IPS-18a (cell line): ENCODE measurements at regions not wholly inside any gene's neighbourhood (a gene's known extent, or its start where the extent isn't known, plus 50 kb on each side); places are given as distances from the start of the nearest gene placed in this dataset.
"Not testable (repeated sequence)": the region's sequence is repeated elsewhere in the genome, so short reads cannot be mapped to it uniquely, and the experiment has no call there.

Experiments used
- H3K27ac ChIP-seq: one replicate; pipeline ENCODE4 v1.5.1; 2013; ENCODE audit warnings: low read length
- H3K27me3 ChIP-seq: one replicate; pipeline ENCODE4 v1.6.1; 2013; ENCODE audit warnings: mild to moderate bottlenecking, low read length; ENCODE audit not compliant: control insufficient read depth, insufficient read depth
- H3K36me3 ChIP-seq: one replicate; pipeline ENCODE4 v1.6.1; 2013; ENCODE audit warnings: low read depth, low read length; ENCODE audit not compliant: control insufficient read depth
- H3K4me1 ChIP-seq: one replicate; pipeline ENCODE4 v1.6.1; 2013; ENCODE audit warnings: low read depth, low read length; ENCODE audit not compliant: control insufficient read depth
- H3K4me3 ChIP-seq: one replicate; pipeline ENCODE4 v1.5.1; 2013; ENCODE audit warnings: low read length
- H3K9ac ChIP-seq: one replicate; pipeline ENCODE4 v1.6.1; 2013; ENCODE audit warnings: mild to moderate bottlenecking, low read length, moderate library complexity
- H3K9me3 ChIP-seq: one replicate; pipeline ENCODE4 v1.6.1; 2013; ENCODE audit warnings: low read depth, low read length; ENCODE audit not compliant: control insufficient read depth

GRCh38 chr3:198096015-198096414, 136.0 kb downstream of the LMLN start:
- no peak overlapping the region for H3K4me3 ChIP-seq
- H3K36me3 ChIP-seq, result no peaks in the 10 kb centered on the region
- H3K27me3 ChIP-seq, result peaks cover 5% of the 10 kb centered on the region
- H3K27ac ChIP-seq, result no peak overlapping the region
- no peaks in the 10 kb centered on the region for H3K9me3 ChIP-seq
- no peak overlapping the region for H3K9ac ChIP-seq
- H3K4me1 ChIP-seq, result no peaks in the 10 kb centered on the region

- H3K9ac ChIP-seq, result no peak overlapping the region
- H3K36me3 ChIP-seq, result no peaks in the 10 kb centered on the region
- H3K27ac ChIP-seq, result no peak overlapping the region
- H3K27me3 ChIP-seq, result peaks cover 3% of the 10 kb centered on the region
- H3K4me3 ChIP-seq, result no peak overlapping the region
- H3K4me1 ChIP-seq, result no peaks in the 10 kb centered on the region
- H3K9me3 ChIP-seq, result no peaks in the 10 kb centered on the region
Observed at GRCh38 chr3:198097048-198097447, 137.0 kb downstream of the LMLN start.

GRCh38 chr3:198098661-198099081, 138.7 kb downstream of the LMLN start:
- H3K36me3 ChIP-seq, H3K4me1 ChIP-seq, H3K4me3 ChIP-seq, H3K27ac ChIP-seq, H3K9me3 ChIP-seq, H3K9ac ChIP-seq, H3K27me3 ChIP-seq: not testable (repeated sequence)

- H3K27ac ChIP-seq, H3K9ac ChIP-seq, H3K4me1 ChIP-seq, H3K36me3 ChIP-seq, H3K9me3 ChIP-seq, H3K4me3 ChIP-seq, H3K27me3 ChIP-seq: not testable (repeated sequence)
Observed at GRCh38 chr3:198103070-198103469, 143.1 kb downstream of the LMLN start.

GRCh38 chr3:198106265-198106664, 146.2 kb downstream of the LMLN start:
- Histone ChIP-seq H3K9me3 (no peaks in the 10 kb centered on the region), H3K36me3 (no peaks in the 10 kb centered on the region), H3K27me3 (peaks cover 13% of the 10 kb centered on the region), H3K27ac (no peak overlapping the region), H3K4me3 (no peak overlapping the region), H3K4me1 (peaks cover 4% of the 10 kb centered on the region), H3K9ac (no peak overlapping the region)

- H3K27ac ChIP-seq, result no peak overlapping the region
- no peaks in the 10 kb centered on the region for H3K9me3 ChIP-seq
- H3K27me3 ChIP-seq, result peaks cover 31% of the 10 kb centered on the region
- H3K36me3 ChIP-seq, result no peaks in the 10 kb centered on the region
- no peak overlapping the region for H3K4me3 ChIP-seq
- H3K9ac ChIP-seq, result no peak overlapping the region
- peaks cover 4% of the 10 kb centered on the region for H3K4me1 ChIP-seq
Observed at GRCh38 chr3:198107840-198108734, 148.1 kb downstream of the LMLN start.

- H3K27ac ChIP-seq, result no peak overlapping the region
- H3K36me3 ChIP-seq, result no peaks in the 10 kb centered on the region
- peaks cover 4% of the 10 kb centered on the region for H3K4me1 ChIP-seq
- no peak overlapping the region for H3K9ac ChIP-seq
- H3K27me3 ChIP-seq, result peaks cover 49% of the 10 kb centered on the region
- H3K9me3 ChIP-seq, result no peaks in the 10 kb centered on the region
- no peak overlapping the region for H3K4me3 ChIP-seq
Observed at GRCh38 chr3:198109883-198110282, 149.9 kb downstream of the LMLN start.

- Histone ChIP-seq H3K9ac (no peak overlapping the region), H3K9me3 (no peaks in the 10 kb centered on the region), H3K36me3 (no peaks in the 10 kb centered on the region), H3K4me1 (peaks cover 4% of the 10 kb centered on the region), H3K27ac (no peak overlapping the region), H3K27me3 (peaks cover 54% of the 10 kb centered on the region), H3K4me3 (no peak overlapping the region)
Observed at GRCh38 chr3:198112031-198112430, 152.0 kb downstream of the LMLN start.

- Histone ChIP-seq H3K27ac (no peak overlapping the region), H3K4me3 (peak overlapping the region; percentile 67), H3K9me3 (no peaks in the 10 kb centered on the region), H3K9ac (no peak overlapping the region), H3K36me3 (no peaks in the 10 kb centered on the region), H3K27me3 (peaks cover 54% of the 10 kb centered on the region), H3K4me1 (no peaks in the 10 kb centered on the region)
Observed at GRCh38 chr3:198113206-198114053, 153.4 kb downstream of the LMLN start.

GRCh38 chr3:198114516-198114915, 154.5 kb downstream of the LMLN start:
- not testable (repeated sequence) for H3K27ac ChIP-seq, H3K36me3 ChIP-seq, H3K9ac ChIP-seq, H3K4me1 ChIP-seq, H3K9me3 ChIP-seq, H3K4me3 ChIP-seq
- H3K27me3 ChIP-seq, result peaks cover 54% of the 10 kb centered on the region

GRCh38 chr3:198122184-198122583, 162.2 kb downstream of the LMLN start:
- H3K9ac ChIP-seq, H3K4me1 ChIP-seq, H3K27ac ChIP-seq, H3K9me3 ChIP-seq, H3K4me3 ChIP-seq, H3K36me3 ChIP-seq, H3K27me3 ChIP-seq: not testable (repeated sequence)
